Kidney (tissue), 13 donors: ENCODE measurements at regions not wholly inside any gene's neighbourhood (a gene's known extent, or its start where the extent isn't known, plus 50 kb on each side); places are given as distances from the start of the nearest gene placed in this dataset.
"Not testable (repeated sequence)": the region's sequence is repeated elsewhere in the genome, so short reads cannot be mapped to it uniquely, and the experiment has no call there.

Experiments
- DNase-seq, 5 donors: peaks; one replicate each; pipeline ENCODE4 v3.0.0-alpha.2; 2013 to 2020
- FAIRE-seq: peaks from 2 replicates; lab custom pipeline; 2012; peaks lifted over from hg19 to GRCh38; lab: Jason Lieb, UNC
- H3K27ac ChIP-seq, 2 donors: one replicate each; pipeline ENCODE4 v1.7.0; 2013; ENCODE audit warnings: low read depth in 2 of 2, low read length in 2 of 2, inconsistent platforms in 1 of 2
- H3K27me3 ChIP-seq: one replicate; pipeline ENCODE4 v1.7.1; 2013; ENCODE audit warnings: low read length, inconsistent platforms; ENCODE audit not compliant: control insufficient read depth, insufficient read depth
- H3K36me3 ChIP-seq, 3 donors: one replicate each; pipeline versions ENCODE4 v1.7.0 to v1.7.1; 2013; ENCODE audit warnings: low read length in 3 of 3, control low read depth in 1 of 3, inconsistent platforms in 1 of 3; ENCODE audit not compliant: insufficient read depth in 3 of 3, control insufficient read depth in 2 of 3
- H3K4me1 ChIP-seq, 3 donors: one replicate each; pipeline versions ENCODE4 v1.7.0 to v1.7.1; 2013; ENCODE audit warnings: low read length in 3 of 3, inconsistent platforms in 1 of 3, low read depth in 1 of 3; ENCODE audit not compliant: control insufficient read depth in 2 of 3, insufficient read depth in 2 of 3
- H3K4me3 ChIP-seq, 3 donors: one replicate each; pipeline versions ENCODE4 v1.7.0 to v1.8.1; 2013; ENCODE audit warnings: low read length in 3 of 3, control low read depth in 1 of 3, inconsistent platforms in 1 of 3
- H3K9ac ChIP-seq, 3 donors: one replicate each; pipeline versions ENCODE4 v1.7.0 to v1.7.1; 2013; ENCODE audit warnings: low read length in 3 of 3, control low read depth in 1 of 3, inconsistent platforms in 1 of 3
- H3K9me3 ChIP-seq, 3 donors: one replicate each; pipeline versions ENCODE4 v1.7.0 to v1.7.1; 2013; ENCODE audit warnings: low read length in 3 of 3, control low read depth in 1 of 3, inconsistent platforms in 1 of 3; ENCODE audit not compliant: control insufficient read depth in 2 of 3, insufficient read depth in 1 of 3
- CTCF ChIP-seq: IDR thresholded peaks from 3 replicates; pipeline ENCODE4 v1.5.1; 2012; ENCODE audit warnings: mild to moderate bottlenecking, moderate library complexity, borderline replicate concordance; ENCODE audit not compliant: insufficient read depth; ENCODE audit errors: extremely low read depth
- intact Hi-C: fragments of 100-400 bp; cut with DNase I; formaldehyde crosslinking; loops from one replicate; pipeline ENCODE4 v1.11.1; 2022
- donor health status: control.
- donor health status: control.
- donor health status: control.
- donor health status: control.
- donor health status: control.
- donor health status: DM: yes; HTN: yes; CAD: no.
- donor health status: Normal renal cell carcinoma (clear cell type).

- no peak for FAIRE-seq
Measured at GRCh38 chr12:131333621-131334440, 377.1 kb upstream of the SFSWAP start.

GRCh38 chr12:131334835-131335234 lies 376.1 kb upstream of the SFSWAP start:
- Histone ChIP-seq H3K27me3 (no peaks in the 10 kb centered on the region), H3K9me3 (no peaks in the 10 kb centered on the region), H3K9ac (no peak overlapping the region), H3K27ac (no peak overlapping the region), H3K4me3 (no peak overlapping the region), H3K4me1 (no peaks in the 10 kb centered on the region), H3K36me3 (no peaks in the 10 kb centered on the region)
- FAIRE-seq (no peak), DNase-seq (no peak)
- no peak for TF ChIP-seq CTCF
- intact Hi-C loops: no loop called here

More at GRCh38 chr12:131333621-131334440, 377.1 kb upstream of the SFSWAP start:
- Histone ChIP-seq H3K36me3 (no peaks in the 10 kb centered on the region), H3K27ac (no peak overlapping the region), H3K9me3 (no peaks in the 10 kb centered on the region), H3K4me3 (no peak overlapping the region), H3K27me3 (no peaks in the 10 kb centered on the region), H3K4me1 (no peaks in the 10 kb centered on the region), H3K9ac (no peak overlapping the region)
- intact Hi-C loops: no loop called here
- no peak for TF ChIP-seq CTCF
- DNase-seq: no peak

- Histone ChIP-seq H3K27ac (no peak overlapping the region), H3K36me3 (no peaks in the 10 kb centered on the region), H3K4me3 (no peak overlapping the region), H3K27me3 (no peaks in the 10 kb centered on the region), H3K9ac (no peak overlapping the region), H3K9me3 (no peaks in the 10 kb centered on the region), H3K4me1 (no peaks in the 10 kb centered on the region)
- no peak for TF ChIP-seq CTCF
- DNase-seq (no peak), FAIRE-seq (no peak)
- intact Hi-C loops: no loop called here
Measured at GRCh38 chr12:131335456-131335855, 375.4 kb upstream of the SFSWAP start.

- H3K27me3 ChIP-seq, H3K9me3 ChIP-seq, DNase-seq, H3K9ac ChIP-seq, H3K36me3 ChIP-seq, H3K4me3 ChIP-seq, H3K27ac ChIP-seq, intact Hi-C loops, H3K4me1 ChIP-seq, FAIRE-seq: not testable (repeated sequence)
Measured at GRCh38 chr12:131337861-131338260, 373.0 kb upstream of the SFSWAP start.
